ENCODE measurements at regions not wholly inside any gene's neighbourhood (a gene's known extent, or its start where the extent isn't known, plus 50 kb on each side); places are given as distances from the start of the nearest gene placed in this dataset.

DNA sequence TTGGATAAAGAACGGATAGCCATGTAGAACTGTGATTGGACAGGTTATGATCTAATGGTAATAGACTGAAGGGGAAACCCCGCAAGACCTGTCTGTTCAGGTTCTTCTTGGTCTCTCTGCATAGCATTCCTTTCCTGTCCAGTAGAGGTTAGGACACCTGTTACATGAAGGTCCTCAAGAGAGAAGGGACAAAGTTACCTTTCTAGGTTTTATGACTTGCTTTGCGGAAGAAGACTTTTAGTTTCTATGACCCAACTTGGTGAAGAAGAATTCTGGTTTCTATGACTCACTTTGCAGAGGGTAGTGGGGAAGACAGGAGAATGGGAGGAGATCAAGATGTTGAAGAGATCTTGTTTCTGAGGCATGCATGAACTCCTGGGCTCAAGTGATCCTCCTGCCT, 97.9 kb upstream of the C3orf80 start:
- H2AFZ ChIP-seq (ENCODE audit: low read length) = no peak overlapping the region
- peaks cover 39% of the 10 kb centered on the region for H3K4me1 ChIP-seq (ENCODE audit: insufficient read depth, low read length)
- no peaks in the 10 kb centered on the region for H3K27me3 ChIP-seq (ENCODE audit: insufficient read depth, low read length)
- no peaks in the 10 kb centered on the region for H4K20me1 ChIP-seq (ENCODE audit: insufficient read depth, low read length)
- no peak for DNase-seq (ENCODE audit: insufficient read length, low spot score, missing footprints)
- H3K36me3 ChIP-seq (ENCODE audit: insufficient read depth, low read length) = no peaks in the 10 kb centered on the region
- H3K4me3 ChIP-seq (ENCODE audit: insufficient read depth, low read length) = no peak overlapping the region
- no peaks in the 10 kb centered on the region for H3K9me3 ChIP-seq (ENCODE audit: low read depth, low read length)
- no peak overlapping the region for H3K27ac ChIP-seq (ENCODE audit: low read depth, low read length)
- no peak overlapping the region for H3K4me2 ChIP-seq (ENCODE audit: insufficient read depth, low read length)
- TF ChIP-seq, protein P1, sequence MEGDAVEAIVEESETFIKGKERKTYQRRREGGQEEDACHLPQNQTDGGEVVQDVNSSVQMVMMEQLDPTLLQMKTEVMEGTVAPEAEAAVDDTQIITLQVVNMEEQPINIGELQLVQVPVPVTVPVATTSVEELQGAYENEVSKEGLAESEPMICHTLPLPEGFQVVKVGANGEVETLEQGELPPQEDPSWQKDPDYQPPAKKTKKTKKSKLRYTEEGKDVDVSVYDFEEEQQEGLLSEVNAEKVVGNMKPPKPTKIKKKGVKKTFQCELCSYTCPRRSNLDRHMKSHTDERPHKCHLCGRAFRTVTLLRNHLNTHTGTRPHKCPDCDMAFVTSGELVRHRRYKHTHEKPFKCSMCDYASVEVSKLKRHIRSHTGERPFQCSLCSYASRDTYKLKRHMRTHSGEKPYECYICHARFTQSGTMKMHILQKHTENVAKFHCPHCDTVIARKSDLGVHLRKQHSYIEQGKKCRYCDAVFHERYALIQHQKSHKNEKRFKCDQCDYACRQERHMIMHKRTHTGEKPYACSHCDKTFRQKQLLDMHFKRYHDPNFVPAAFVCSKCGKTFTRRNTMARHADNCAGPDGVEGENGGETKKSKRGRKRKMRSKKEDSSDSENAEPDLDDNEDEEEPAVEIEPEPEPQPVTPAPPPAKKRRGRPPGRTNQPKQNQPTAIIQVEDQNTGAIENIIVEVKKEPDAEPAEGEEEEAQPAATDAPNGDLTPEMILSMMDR (IDR thresholded peaks at IDR 0.05; ENCODE audit: extremely low read depth, low read depth, low read length) = no peak
- no peaks in the 10 kb centered on the region for H3K79me2 ChIP-seq (ENCODE audit: insufficient read depth, low read length)

DNA sequence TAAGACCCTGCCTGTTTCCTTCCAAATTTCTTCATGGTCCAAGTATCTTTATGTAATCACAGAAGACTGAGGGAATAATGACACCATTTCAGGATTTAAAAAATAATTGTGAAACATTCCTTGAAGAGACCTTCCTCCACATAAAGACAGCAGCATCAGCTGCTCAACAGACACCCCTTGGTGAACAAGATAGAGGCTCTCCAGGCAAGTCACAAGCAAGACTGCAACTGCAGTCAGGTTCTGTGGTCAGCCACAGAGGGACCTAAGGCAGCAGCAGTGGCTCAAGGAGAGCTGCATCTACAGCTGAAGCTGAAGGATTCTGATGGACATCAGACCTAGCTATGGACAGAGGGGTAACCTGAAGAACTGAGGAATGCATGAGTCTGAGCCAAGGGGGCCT, 97.2 kb upstream of the C3orf80 start:
- Histone ChIP-seq H3K9me3 (ENCODE audit: low read depth, low read length) (no peaks in the 10 kb centered on the region), H3K4me3 (ENCODE audit: insufficient read depth, low read length) (no peak overlapping the region), H3K79me2 (ENCODE audit: insufficient read depth, low read length) (no peaks in the 10 kb centered on the region), H3K36me3 (ENCODE audit: insufficient read depth, low read length) (no peaks in the 10 kb centered on the region), H3K27ac (ENCODE audit: low read depth, low read length) (no peak overlapping the region), H4K20me1 (ENCODE audit: insufficient read depth, low read length) (no peaks in the 10 kb centered on the region), H3K4me1 (ENCODE audit: insufficient read depth, low read length) (peaks cover 39% of the 10 kb centered on the region), H3K4me2 (ENCODE audit: insufficient read depth, low read length) (no peak overlapping the region), H2AFZ (ENCODE audit: low read length) (no peak overlapping the region), H3K27me3 (ENCODE audit: insufficient read depth, low read length) (no peaks in the 10 kb centered on the region)
- no peak for DNase-seq (ENCODE audit: insufficient read length, low spot score, missing footprints)
- TF ChIP-seq, protein P1 (IDR thresholded peaks at IDR 0.05; ENCODE audit: extremely low read depth, low read depth, low read length) = no peak

DNA sequence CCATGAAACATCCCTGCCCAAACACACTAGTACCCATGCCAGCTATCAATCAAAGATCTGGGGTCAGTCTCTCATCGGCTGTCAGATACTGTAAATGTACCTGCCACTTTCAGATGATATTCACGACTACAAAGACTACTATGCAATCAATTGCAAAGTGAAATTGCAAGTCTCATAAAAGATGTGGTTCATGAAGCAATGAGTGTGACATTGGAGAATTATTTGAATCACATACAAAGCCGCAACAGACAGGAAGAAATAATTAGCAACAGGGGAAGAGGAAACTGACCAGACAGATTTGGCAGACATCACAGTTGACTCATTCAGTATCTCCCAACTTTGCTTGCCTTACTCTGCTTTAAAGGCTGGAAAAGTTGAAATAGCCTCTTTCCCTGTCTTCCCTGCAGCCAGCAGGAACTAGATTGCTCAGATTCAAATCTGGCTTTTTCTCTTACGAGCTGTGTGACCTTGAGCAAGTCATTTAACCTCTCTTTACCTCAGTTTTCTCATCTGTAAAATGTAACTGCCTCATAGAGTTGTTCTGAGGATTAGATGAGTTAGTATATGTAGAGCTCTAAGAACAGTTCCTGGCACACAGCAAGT, 95.7 kb upstream of the C3orf80 start:
- Histone ChIP-seq H2AFZ (ENCODE audit: low read length) (no peak overlapping the region), H3K27me3 (ENCODE audit: insufficient read depth, low read length) (no peaks in the 10 kb centered on the region), H3K36me3 (ENCODE audit: insufficient read depth, low read length) (no peaks in the 10 kb centered on the region), H3K27ac (ENCODE audit: low read depth, low read length) (peak overlapping the region; percentile 52), H3K4me3 (ENCODE audit: insufficient read depth, low read length) (peak overlapping the region; percentile 22), H3K79me2 (ENCODE audit: insufficient read depth, low read length) (no peaks in the 10 kb centered on the region), H3K4me2 (ENCODE audit: insufficient read depth, low read length) (peak overlapping the region; percentile 56), H4K20me1 (ENCODE audit: insufficient read depth, low read length) (no peaks in the 10 kb centered on the region), H3K9me3 (ENCODE audit: low read depth, low read length) (no peaks in the 10 kb centered on the region), H3K4me1 (ENCODE audit: insufficient read depth, low read length) (peaks cover 41% of the 10 kb centered on the region)
- TF ChIP-seq, protein P1 (IDR thresholded peaks at IDR 0.05; ENCODE audit: extremely low read depth, low read depth, low read length) = no peak
- no peak for DNase-seq (ENCODE audit: insufficient read length, low spot score, missing footprints)

DNA sequence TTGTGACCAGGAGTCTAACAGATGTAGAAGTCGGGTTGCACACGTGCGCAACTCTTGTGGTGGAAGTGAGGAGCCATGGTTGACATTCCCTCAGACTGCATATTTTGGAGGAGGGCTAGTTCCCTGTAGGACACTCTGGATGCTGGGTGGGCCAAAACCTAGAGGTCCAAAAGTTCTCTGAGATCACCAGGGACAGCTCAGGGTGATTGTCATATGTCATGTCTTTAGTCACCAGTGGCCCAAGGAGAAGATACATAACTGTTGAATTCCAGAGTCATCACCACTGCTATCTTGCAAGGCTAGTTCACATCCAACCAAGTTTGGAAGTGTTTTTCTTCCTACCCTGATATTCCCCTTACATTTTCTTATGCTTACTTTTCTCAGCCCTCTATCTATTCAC, 95.2 kb upstream of the C3orf80 start:
- Histone ChIP-seq H2AFZ (ENCODE audit: low read length) (no peak overlapping the region), H3K27me3 (ENCODE audit: insufficient read depth, low read length) (no peaks in the 10 kb centered on the region), H3K36me3 (ENCODE audit: insufficient read depth, low read length) (no peaks in the 10 kb centered on the region), H3K27ac (ENCODE audit: low read depth, low read length) (peak overlapping the region; percentile 52), H3K4me1 (ENCODE audit: insufficient read depth, low read length) (peaks cover 43% of the 10 kb centered on the region), H3K79me2 (ENCODE audit: insufficient read depth, low read length) (no peaks in the 10 kb centered on the region), H3K4me3 (ENCODE audit: insufficient read depth, low read length) (no peak overlapping the region), H3K9me3 (ENCODE audit: low read depth, low read length) (no peaks in the 10 kb centered on the region), H3K4me2 (ENCODE audit: insufficient read depth, low read length) (no peak overlapping the region), H4K20me1 (ENCODE audit: insufficient read depth, low read length) (no peaks in the 10 kb centered on the region)
- DNase-seq (ENCODE audit: insufficient read length, low spot score, missing footprints) = no peak
- TF ChIP-seq, protein P1 (IDR thresholded peaks at IDR 0.05; ENCODE audit: extremely low read depth, low read depth, low read length) = no peak

Measured in osteoblast (primary cell).